ENCODE measurements at regions not wholly inside any gene's neighbourhood (a gene's known extent, or its start where the extent isn't known, plus 50 kb on each side); places are given as distances from the start of the nearest gene placed in this dataset.

- TF ChIP-seq CTCF (IDR thresholded peaks at IDR 0.05; ENCODE audit: insufficient read depth, low read length): no peak
- no peak for TF ChIP-seq GABPA (IDR thresholded peaks at IDR 0.05; ENCODE audit: low read depth)
- TF ChIP-seq, protein P1, sequence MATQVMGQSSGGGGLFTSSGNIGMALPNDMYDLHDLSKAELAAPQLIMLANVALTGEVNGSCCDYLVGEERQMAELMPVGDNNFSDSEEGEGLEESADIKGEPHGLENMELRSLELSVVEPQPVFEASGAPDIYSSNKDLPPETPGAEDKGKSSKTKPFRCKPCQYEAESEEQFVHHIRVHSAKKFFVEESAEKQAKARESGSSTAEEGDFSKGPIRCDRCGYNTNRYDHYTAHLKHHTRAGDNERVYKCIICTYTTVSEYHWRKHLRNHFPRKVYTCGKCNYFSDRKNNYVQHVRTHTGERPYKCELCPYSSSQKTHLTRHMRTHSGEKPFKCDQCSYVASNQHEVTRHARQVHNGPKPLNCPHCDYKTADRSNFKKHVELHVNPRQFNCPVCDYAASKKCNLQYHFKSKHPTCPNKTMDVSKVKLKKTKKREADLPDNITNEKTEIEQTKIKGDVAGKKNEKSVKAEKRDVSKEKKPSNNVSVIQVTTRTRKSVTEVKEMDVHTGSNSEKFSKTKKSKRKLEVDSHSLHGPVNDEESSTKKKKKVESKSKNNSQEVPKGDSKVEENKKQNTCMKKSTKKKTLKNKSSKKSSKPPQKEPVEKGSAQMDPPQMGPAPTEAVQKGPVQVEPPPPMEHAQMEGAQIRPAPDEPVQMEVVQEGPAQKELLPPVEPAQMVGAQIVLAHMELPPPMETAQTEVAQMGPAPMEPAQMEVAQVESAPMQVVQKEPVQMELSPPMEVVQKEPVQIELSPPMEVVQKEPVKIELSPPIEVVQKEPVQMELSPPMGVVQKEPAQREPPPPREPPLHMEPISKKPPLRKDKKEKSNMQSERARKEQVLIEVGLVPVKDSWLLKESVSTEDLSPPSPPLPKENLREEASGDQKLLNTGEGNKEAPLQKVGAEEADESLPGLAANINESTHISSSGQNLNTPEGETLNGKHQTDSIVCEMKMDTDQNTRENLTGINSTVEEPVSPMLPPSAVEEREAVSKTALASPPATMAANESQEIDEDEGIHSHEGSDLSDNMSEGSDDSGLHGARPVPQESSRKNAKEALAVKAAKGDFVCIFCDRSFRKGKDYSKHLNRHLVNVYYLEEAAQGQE (IDR thresholded peaks at IDR 0.05; ENCODE audit: insufficient replicate concordance, low read depth): no peak
- TF ChIP-seq POLR2AphosphoS5 (IDR thresholded peaks at IDR 0.05; ENCODE audit: low read depth): no peak
These were observed 957.9 kb upstream of the USP15 start for GRCh38 chr12:61302282-61302681.
